GM21529 (cell line): ENCODE measurements at regions not wholly inside any gene's neighbourhood (a gene's known extent, or its start where the extent isn't known, plus 50 kb on each side); places are given as distances from the start of the nearest gene placed in this dataset.

Source experiments
- ATAC-seq: cut with Tn5 transposase; IDR thresholded peaks from one replicate; pipeline ENCODE4 v1.9.1; 2021; ENCODE audit not compliant: unreplicated experiment

- ATAC-seq, result no peak
These were observed 537.3 kb upstream of the TGFBR2 start for GRCh38 chr3:30069056-30069455.

- no peak for ATAC-seq
These were observed 533.4 kb upstream of the TGFBR2 start for GRCh38 chr3:30073040-30073439.

DNA sequence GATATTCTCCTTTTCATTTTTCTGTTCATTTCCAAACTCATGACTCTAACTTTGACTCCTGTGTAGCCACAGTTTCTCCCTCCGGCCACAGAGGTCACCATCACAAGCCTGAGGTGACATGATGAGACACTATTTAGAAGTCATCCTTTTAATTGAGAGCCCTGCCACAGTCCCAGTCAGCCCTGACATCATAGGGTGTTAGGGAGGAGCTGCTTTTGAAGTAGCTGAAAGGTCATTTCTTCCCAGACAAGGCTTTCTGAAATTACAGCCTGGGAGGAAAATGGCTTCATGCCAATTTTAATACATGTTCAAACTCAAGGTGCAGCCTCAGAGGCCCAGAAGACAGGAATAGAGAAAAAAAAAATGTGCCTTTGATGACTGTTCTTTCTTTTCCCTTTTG lies 532.8 kb upstream of the TGFBR2 start:
- no peak for ATAC-seq

DNA sequence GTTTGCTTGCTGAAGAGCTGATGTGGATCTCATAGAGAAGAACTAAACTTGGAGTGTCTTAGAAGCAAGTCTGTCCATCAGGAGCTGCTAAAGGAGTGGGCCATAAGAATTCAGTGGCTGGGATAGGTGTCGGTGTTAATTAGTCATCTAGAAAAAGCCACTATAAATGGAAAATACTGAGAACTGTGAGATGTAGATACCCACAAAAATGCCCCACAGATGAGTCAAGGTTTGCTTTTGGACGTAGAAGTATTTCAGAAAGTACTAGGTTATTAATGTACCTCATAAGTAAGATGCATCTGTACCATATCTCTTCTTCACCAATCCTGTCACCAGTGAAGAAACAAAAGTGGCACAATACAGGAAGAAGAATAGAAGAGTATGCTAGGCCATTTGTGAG lies 530.9 kb upstream of the TGFBR2 start:
- no peak for ATAC-seq

- no peak for ATAC-seq
These were observed 529.5 kb upstream of the TGFBR2 start for GRCh38 chr3:30076899-30077298.

GRCh38 chr3:30077746-30078145 lies 528.7 kb upstream of the TGFBR2 start:
- ATAC-seq, result no peak

- ATAC-seq, result no peak
These were observed 527.7 kb upstream of the TGFBR2 start for GRCh38 chr3:30078736-30079135.

DNA sequence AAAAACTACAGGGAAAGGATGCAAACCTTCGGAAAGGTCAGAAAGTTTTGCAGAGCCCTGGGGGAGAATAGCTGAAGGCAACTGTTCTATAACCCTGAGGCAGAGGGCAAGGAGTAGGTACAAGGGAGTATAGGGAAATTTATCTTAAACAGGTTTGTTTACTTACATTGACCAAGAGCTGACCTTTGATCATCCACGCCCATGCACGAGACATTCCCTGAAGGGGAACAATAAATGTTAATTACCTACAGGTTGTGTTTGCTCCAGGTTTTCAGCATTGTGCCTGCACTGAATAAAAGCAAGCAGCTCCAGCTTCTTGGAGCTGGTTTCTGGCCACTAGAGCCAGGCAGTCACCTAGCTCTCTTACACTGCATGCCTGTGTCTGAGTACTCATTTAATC lies 524.5 kb upstream of the TGFBR2 start:
- no peak for ATAC-seq

- no peak for ATAC-seq
These were observed 523.7 kb upstream of the TGFBR2 start for GRCh38 chr3:30082652-30083051.

DNA sequence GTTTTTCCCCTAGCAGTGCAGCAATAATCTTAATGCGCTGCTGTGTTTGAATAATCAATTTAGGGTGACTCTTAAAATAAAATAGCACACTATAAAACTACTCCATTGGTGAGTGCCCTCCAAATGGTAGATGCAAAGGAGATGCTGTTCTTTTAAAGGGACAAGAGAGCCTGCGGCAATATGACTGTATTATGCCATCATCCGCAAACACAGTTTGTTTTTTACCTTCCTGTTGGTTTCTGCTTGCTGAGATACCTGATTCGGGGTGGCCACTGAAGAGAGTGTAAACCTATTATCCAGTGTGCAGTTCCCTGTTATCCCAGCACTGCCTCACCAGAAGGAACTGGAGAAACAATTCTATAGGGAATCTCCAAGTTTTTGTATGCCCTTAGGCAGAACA lies 523.1 kb upstream of the TGFBR2 start:
- no peak for ATAC-seq

GRCh38 chr3:30084316-30084715 lies 522.1 kb upstream of the TGFBR2 start:
- no peak for ATAC-seq

DNA sequence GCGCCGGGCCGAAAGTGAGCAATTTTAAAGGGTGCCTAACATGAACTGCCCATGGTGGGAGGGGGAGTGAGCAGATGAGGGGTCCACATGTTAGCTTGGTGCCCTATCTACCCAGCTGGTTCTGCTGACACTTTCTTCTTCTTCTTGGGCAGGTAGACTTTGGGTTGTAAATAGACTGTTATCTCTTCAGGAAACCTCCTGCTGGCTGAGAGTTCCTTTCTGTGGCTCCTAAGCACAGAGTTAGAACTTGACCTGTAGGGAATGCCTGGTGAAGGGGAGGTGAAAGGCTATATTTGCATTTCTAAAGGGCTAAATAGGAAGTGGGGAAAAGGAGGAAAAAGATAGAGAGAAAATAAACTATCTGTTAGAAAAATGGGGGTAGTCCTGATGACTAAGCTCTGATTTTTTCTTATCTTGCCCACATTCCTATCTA lies 521.4 kb upstream of the TGFBR2 start:
- ATAC-seq, result no peak

DNA sequence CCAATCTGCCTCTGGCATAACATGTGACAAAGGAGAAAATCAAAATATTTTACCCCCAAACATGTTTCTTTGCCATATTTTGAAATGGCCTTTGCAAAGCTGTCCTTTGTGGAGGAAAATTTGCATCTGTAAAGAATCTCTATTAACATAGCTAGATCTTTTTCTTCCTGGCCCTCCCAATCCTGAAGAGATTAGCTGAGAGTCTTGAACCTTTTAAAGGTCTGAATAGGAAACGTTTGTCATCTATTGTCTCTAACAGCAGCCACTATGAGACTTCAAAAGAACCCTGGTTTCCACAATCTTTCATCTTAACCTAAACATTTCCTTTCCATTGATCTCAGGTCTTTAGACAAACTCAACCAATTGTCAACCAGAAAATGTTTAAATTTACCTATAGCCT lies 520.9 kb upstream of the TGFBR2 start:
- ATAC-seq, result no peak

DNA sequence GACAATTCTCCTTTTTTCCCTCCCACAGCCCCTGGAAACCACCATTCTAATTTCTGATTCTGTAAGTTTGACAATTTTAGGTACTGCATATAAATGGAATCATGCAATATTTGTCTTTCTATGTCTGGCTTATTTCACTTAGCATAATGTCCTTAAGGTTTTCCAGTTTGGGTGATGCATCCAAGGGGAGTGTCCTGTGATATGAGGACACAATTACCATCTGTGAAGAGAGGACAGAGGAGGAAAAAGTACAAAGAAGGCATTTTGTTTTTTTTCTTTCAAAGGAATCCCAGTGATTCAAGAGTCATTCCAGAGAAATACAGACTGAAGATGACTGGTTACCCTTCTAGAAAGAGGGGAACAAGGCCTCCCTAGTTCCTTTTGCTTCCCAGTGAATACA lies 514.7 kb upstream of the TGFBR2 start:
- ATAC-seq, result no peak

DNA sequence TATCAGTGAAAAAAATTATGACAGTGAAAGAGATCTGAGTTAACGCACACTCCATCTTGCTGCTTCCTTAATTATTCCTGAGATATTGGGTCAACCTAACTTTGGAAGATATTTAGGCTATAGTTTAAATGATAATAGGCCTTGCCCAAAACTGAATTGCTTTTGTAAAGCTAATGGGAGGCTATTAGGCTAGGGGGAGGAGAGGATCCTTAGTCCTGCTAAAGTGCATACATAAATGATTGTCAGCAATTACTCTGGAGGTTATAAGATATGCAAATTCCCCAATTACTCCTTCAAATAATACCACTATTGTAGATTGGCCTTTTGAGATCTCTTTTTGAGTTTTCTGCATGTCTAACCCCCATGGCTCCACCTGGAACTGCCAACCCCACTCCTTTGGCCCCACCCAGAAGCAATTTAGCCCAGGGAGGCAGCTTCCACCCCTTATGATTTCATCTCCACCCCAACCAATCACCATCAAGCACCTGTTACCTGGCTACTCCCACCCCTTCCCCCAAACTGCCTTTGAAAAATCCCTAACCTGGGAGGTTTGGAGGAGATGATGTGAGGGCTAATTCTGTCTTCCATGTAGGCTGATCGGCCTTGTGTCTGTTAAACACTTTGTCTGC lies 509.3 kb upstream of the TGFBR2 start:
- ATAC-seq, result no peak

DNA sequence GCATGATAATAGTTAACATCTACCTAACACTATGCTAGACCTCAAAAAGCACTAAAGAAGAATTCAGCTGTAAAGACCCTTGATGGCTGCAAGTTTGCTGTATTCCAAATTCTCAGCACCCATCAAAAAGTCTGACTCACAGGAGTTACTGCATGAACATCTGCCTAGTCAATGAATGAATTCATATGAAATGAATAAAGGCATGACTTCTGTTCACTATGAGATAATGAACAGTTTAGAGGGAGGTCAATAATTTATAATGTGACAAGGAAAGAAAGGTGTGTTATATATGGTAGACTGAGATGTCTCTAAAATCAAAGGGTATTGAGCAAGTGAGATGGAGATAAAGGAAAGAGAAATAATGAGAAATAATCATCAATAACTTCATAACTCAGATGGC lies 508.2 kb upstream of the TGFBR2 start:
- ATAC-seq, result no peak

DNA sequence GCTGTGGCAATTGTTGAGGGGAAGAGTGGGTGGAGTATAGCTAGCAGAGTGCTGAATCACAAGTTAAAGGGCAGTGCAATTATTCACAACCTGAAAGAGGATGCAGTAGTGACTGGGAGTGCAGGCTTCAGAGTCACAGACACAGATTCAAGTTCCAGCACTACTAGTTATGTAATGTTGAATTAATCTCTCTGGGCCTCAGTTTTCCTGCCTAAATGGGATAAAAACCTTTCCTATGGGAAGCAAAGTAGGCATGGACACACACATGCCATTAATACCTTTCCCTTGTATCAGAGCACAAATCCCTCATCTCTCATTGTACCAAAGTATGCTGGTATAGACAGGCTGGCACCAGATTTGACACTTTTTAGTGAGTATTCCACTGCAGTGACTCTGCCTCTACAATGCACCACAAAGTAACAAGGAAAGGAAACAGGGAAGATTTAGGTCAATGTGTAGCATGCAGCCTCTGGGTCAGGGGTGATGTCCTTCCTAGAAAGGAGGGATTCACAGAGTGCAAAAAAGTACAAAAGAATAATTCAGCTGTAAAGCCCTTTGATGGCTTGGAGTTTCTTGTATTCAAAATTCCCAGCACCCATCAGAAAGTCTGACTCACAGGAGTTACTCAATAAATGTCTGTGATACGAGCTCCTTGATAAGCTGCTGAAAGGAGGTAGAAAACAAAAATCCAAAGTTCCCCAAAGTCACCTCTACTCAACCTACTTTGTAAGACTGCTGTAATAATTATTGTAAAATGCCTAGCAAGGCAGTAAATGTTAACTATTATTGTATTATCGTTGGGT lies 507.5 kb upstream of the TGFBR2 start:
- ATAC-seq, result no peak

- no peak for ATAC-seq
These were observed 504.0 kb upstream of the TGFBR2 start for GRCh38 chr3:30102356-30102755.

- ATAC-seq, result no peak
These were observed 503.2 kb upstream of the TGFBR2 start for GRCh38 chr3:30103186-30103585.

GRCh38 chr3:30107531-30107930 lies 498.9 kb upstream of the TGFBR2 start:
- ATAC-seq, result no peak

DNA sequence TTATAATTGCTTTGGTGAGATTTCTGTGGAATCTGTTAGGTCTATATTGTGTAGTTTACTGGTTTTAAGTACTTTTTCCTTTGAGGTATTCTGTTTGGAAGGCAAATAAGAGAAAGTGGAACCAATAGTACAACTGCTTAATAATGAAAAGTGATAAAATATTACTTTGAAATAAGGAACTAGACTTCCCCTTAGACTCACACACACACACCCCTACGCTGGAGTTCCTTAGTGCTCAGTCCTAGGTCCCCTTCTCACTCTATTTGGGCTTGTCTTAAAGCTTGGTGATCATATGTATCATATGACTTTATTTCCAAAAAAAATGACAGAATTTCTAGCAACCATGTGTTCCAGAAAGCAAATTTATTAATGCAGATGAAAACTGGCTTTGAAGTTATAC lies 494.0 kb upstream of the TGFBR2 start:
- no peak for ATAC-seq

DNA sequence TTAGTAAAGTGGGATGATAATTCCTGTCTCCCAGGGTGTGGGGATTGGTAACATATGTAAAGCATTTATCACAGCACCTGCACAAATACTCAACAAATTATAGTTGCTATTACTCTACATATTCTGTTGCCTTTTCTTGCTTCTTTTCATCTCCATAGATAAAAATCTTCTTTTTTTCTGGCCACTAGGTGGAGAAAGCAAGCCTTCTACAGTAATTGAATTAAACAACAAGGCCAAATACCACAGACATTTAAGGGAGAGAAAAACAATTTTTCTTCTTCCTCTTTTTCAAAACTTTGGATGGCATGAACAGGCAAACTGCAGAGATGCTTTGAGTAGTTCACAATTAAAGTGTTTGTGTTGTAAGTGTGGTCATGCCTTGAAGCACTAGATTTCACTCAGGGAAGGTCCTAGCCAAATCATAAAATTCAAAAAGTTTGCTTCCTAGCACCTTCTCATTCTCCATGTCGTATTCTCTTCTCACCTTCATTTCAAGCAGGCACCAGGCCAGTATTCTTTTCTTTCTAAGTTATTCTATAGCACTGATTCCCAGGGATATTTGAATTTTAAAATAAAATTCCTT lies 493.4 kb upstream of the TGFBR2 start:
- ATAC-seq, result peak; percentile 49
